RWPE2 (cell line): ENCODE measurements at regions not wholly inside any gene's neighbourhood (a gene's known extent, or its start where the extent isn't known, plus 50 kb on each side); places are given as distances from the start of the nearest gene placed in this dataset.

ENCODE experiments used
- ATAC-seq: fragments of 200-7000 bp; cut with Tn5 transposase; 3 replicates; pipeline ENCODE4 v1.9.1; 2021; ENCODE audit warnings: low read depth
- DNase-seq: peaks from one replicate; pipeline ENCODE4 v3.0.0-alpha.2; 2020; ENCODE audit warnings: low spot score
- H3K27ac ChIP-seq: fragments of 450-650 bp; 2 replicates; pipeline ENCODE4 v1.5.1; 2017; ENCODE audit warnings: mild to moderate bottlenecking; ENCODE audit not compliant: poor library complexity, severe bottlenecking
- H3K27me3 ChIP-seq: fragments of 250-450 bp; sonication (Bioruptor Pico); 2 replicates; pipeline ENCODE4 v1.5.1; 2021; ENCODE audit warnings: mild to moderate bottlenecking, moderate library complexity; ENCODE audit not compliant: insufficient read depth, poor library complexity, severe bottlenecking
- H3K36me3 ChIP-seq: fragments of 250-450 bp; sonication (Bioruptor Pico); 2 replicates; pipeline ENCODE4 v1.5.1; 2020; ENCODE audit warnings: low read depth, mild to moderate bottlenecking, moderate library complexity
- H3K4me1 ChIP-seq: fragments of 250-450 bp; sonication (Bioruptor Pico); 2 replicates; pipeline ENCODE4 v1.5.1; 2021; ENCODE audit warnings: mild to moderate bottlenecking, moderate library complexity; ENCODE audit not compliant: insufficient read depth, poor library complexity, severe bottlenecking
- H3K4me3 ChIP-seq: fragments of 250-450 bp; sonication (Bioruptor Pico); 2 replicates; pipeline ENCODE4 v1.5.1; 2021; ENCODE audit warnings: mild to moderate bottlenecking, moderate library complexity; ENCODE audit not compliant: severe bottlenecking
- H3K9me3 ChIP-seq: fragments of 250-450 bp; sonication (Bioruptor Pico); 2 replicates; pipeline ENCODE4 v1.5.1; 2021; ENCODE audit warnings: mild to moderate bottlenecking, moderate library complexity; ENCODE audit not compliant: severe bottlenecking
- TF ChIP-seq, protein P1 (sequence below): fragments of 450-650 bp; IDR thresholded peaks from one replicate; pipeline ENCODE4 v1.5.1; 2017; ENCODE audit warnings: mild to moderate bottlenecking, moderate library complexity; ENCODE audit not compliant: poor library complexity, severe bottlenecking

- H3K27ac ChIP-seq = no peak overlapping the region
- H3K27me3 ChIP-seq = no peaks in the 10 kb centered on the region
- DNase-seq = no peak
- no peak for ATAC-seq
- TF ChIP-seq, protein P1, sequence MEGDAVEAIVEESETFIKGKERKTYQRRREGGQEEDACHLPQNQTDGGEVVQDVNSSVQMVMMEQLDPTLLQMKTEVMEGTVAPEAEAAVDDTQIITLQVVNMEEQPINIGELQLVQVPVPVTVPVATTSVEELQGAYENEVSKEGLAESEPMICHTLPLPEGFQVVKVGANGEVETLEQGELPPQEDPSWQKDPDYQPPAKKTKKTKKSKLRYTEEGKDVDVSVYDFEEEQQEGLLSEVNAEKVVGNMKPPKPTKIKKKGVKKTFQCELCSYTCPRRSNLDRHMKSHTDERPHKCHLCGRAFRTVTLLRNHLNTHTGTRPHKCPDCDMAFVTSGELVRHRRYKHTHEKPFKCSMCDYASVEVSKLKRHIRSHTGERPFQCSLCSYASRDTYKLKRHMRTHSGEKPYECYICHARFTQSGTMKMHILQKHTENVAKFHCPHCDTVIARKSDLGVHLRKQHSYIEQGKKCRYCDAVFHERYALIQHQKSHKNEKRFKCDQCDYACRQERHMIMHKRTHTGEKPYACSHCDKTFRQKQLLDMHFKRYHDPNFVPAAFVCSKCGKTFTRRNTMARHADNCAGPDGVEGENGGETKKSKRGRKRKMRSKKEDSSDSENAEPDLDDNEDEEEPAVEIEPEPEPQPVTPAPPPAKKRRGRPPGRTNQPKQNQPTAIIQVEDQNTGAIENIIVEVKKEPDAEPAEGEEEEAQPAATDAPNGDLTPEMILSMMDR = no peak
- H3K4me1 ChIP-seq = no peaks in the 10 kb centered on the region
- no peak overlapping the region for H3K4me3 ChIP-seq
- peaks cover 3% of the 10 kb centered on the region for H3K9me3 ChIP-seq
- no peaks in the 10 kb centered on the region for H3K36me3 ChIP-seq
Measured at GRCh38 chr3:79820089-79820488, 52.3 kb upstream of the ROBO1 start.

- no peak overlapping the region for H3K4me3 ChIP-seq
- no peaks in the 10 kb centered on the region for H3K27me3 ChIP-seq
- H3K4me1 ChIP-seq = no peaks in the 10 kb centered on the region
- H3K36me3 ChIP-seq = no peaks in the 10 kb centered on the region
- no peak overlapping the region for H3K27ac ChIP-seq
- peaks cover 3% of the 10 kb centered on the region for H3K9me3 ChIP-seq
- ATAC-seq = no peak
- TF ChIP-seq, protein P1 = no peak
- DNase-seq = no peak
Measured at GRCh38 chr3:79818015-79818414, 50.2 kb upstream of the ROBO1 start.
